Pulmonary artery endothelial cell (primary cell): ENCODE measurements at regions not wholly inside any gene's neighbourhood (a gene's known extent, or its start where the extent isn't known, plus 50 kb on each side); places are given as distances from the start of the nearest gene placed in this dataset.
"Not testable (repeated sequence)": the region's sequence is repeated elsewhere in the genome, so short reads cannot be mapped to it uniquely, and the experiment has no call there.

Experiments used
- DNase-seq: peaks from one replicate; pipeline ENCODE4 v3.0.0-alpha.2; 2011; ENCODE audit warnings: low read depth, low spot score

DNA sequence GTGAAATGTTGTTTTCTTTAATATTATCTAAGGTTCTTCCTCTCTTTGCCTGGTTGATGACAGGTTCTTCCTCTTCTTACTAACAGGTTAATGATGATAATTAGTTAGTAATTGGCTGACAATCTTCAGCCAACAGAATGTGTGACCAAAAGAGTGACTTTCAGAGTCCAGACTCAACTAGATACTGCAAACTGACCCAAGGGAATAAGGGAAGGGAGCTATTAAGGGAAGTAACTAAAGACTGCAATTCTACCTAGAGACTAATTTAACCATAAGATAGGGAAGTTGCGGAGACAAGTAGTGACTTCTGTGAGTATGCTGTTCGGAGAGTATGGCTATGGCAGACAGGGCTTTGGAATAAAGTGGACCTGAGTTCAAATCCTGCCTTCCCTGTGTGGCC is 127.3 kb upstream of the TACR1 start:
- no peak for DNase-seq

DNA sequence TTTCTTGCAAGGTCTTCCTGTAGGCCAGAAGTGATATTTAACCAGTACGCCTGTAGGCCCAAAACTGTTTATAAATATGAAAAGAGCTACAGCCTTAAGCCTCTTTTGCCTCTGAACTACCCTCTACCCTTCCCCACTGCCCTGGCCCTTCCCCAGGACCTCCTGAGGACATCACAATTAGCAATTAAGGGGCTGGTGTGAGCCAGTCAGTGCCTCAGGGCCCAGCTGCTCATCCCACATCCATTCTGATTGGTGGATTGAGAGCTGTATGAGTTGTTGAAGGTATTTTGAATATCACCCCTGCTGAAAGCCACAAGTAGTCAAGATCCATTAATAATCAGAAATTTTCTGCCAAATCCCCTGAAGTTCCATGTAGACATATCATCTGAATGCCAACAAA is 126.3 kb upstream of the TACR1 start:
- no peak for DNase-seq

DNA sequence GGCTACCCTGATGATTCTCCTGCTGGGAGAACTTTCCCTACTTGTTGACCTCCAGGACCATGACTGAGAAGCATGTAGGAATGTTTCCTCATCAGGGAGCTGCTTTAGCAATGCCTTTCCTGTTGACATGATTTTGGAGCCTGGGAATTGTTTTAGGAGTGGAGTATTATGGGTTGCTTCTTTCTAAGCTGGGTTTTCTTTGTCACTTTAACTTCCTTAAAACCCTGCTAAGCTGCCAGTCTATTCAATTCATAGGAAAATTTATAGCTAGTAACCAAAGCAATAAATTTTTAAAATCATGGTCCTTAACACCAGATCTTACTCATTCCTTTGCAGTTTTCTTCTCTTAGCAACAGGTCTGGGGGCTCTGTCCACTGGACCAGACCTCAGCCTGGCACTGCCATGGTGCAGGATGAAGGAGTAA is 125.6 kb upstream of the TACR1 start:
- no peak for DNase-seq

DNA sequence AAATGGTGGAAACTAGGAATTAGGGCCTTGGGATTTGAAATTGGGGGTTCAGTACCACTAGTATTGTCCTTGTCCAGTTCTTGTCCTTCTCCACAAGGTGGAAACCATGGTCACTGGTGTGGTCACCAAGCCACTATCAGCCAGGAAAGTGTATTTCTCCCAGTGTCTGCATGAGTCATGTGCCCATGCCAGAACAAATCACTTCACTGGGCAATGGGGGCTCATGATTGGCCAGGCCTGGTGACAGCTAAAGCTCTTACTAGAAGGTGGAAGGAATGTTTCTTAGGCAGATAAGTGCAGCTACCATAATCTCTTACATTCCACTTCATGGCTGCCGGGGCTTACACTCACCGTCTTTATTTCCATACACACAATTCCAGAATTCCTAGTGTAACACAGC is 124.8 kb upstream of the TACR1 start:
- DNase-seq, result no peak

DNA sequence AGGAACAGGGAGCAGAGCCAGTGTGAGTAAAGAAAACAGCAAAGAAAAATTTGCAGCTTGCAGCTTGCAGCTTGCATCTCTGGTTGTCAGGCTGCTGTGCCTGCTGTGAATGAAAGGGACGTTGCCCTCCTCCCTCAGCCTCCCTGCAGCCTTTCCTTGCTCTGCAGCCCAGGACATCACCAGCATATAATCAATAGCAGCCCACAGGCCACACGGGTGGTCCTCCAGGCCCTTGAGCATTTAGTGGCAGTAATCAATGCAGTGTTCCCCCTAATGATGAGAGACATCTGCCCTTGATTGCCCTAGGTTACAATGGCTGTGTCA is 122.2 kb upstream of the TACR1 start:
- DNase-seq, result no peak

DNA sequence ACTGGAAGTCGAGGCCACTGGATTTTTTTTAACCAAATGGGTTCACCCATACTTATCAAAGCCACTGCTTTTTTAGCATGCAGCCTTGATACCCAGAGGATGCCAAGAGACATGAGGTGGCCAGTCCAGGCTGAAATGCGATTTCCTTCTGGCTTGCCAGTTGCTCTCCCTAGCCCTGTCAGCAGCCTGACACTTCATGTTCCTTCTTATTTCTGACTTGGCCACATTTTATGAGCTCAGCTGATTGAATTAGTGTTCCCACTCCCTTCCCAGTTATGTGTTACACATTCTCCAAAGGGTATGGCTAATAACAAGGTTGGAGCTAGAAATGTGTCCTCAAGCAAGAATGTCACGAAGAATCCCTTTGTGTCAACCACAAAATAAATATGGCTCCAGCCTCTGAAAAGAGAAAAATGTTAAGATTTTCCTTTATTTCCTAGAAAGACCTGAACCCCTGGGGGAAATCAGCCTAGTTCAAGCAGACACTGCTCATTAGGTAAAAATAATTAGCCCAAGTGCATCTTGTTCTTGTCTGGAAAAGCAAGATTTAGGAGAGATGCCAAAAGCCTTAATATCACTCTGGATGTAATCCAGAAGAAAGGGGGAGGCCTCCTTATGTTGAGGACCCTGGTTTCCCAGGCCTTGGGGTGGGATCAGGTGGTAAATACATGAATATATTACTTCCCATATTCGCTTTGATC is 121.7 kb upstream of the TACR1 start:
- no peak for DNase-seq

DNA sequence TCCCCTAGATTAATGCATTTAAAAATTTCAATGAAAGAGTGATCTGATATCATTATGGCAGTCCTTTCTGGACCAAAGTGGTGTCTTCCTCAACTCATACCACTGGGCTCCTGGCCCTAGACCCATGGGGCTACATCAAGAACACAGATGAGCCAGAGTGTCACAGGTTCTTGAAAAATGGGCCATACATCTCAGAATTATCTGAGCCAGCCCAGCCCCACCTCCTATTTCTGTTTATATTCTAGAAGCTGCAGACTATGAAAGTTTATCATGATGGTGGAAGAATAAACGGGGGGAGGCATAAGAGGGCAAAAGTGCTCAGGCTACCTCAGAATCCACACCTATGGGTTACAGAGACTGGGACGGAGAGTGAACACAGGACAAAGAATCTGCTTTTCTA is 120.6 kb upstream of the TACR1 start:
- DNase-seq, result no peak

DNA sequence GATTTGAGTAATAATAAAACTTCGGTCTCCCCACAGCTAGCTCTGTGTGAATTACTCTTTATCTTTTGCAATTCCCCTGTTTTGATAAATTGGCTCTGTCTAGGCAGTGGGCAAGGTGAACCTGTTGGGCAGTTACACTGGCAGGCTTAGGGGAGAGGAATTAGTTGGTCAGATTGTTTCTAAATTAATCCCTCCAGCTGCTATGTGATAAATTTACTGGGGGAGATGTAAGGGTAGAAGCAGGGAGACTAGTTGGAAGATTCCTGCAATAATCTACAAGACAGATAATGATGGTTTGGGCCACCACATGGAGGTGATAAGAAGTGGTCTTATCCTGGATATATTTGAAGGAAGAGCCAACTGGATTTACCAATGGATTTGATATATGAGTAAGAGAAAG is 118.5 kb upstream of the TACR1 start:
- DNase-seq, result no peak

DNA sequence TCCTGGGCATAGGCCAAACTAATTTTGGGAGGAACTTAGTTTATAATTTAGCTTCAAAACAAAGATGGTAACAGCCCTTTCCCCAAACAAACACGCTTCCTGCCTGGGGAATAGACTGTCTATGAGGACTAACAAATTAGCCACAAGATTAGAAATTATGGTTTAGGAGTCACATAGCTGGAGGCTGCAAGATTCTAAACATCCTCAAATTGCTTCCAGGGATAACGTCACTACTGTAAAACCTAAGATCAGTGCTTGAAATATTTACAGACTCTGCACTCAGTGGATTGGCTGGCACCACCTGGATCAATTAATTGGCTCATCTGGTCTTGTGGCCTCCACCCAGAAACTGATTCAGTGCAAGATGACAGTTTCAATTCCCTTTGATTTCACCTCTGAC is 118.0 kb upstream of the TACR1 start:
- DNase-seq, result no peak

DNA sequence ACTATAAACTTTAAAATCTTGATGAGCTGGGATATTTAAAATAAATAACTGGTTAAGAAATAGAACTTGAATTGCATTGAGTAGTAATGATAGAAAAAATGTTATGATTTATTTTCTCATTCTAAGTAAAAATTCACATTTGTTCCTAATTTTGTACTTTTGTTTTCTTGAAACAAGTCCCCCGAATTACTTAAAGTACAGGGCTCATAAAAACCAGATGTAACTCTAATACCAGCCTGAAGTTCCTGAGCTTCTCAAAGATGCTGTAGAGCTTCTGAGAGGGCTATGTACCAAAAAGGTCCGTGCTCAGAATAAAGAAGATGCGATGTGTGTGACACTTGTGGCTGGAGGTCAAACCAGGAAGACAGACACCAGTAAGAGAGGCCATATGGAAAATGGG is 116.1 kb upstream of the TACR1 start:
- no peak for DNase-seq

DNA sequence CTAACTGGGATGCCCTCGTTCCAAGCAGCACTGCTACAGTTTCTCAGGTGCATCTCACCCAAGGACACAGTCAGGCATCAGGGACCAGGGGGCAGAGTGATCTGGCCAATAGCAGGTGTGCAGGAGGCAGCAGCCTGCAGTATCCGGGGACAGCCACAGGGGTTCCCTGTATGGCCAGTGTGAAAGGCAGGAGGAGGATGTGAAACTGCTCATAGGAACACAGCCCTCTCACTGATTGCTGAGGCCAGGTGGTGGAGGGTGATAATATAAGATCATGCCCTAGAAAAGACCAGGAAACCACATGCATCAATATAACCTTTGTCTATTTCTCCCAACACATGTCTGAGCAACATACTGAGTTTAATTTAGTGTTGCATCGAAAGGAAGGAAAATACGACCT is 112.7 kb upstream of the TACR1 start:
- no peak for DNase-seq

DNA sequence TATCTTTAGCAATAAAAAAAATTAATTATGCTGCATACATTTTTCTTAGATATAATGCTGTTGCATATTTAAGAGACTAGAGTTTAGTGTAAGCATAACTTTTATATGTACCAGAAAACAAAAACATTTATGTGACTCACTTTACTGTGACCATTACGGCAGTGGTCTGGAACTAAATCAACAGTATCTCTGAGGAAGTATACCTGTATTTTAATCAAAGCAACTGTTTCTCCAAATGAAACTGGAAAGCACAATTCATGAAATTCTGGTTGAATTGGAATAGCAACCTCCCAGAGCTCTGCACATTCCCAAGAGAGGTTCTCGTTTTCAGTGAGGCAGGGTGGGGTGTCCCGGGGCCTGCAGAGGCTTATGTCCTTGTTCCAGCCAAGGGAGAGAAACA is 112.2 kb upstream of the TACR1 start:
- DNase-seq, result no peak

DNA sequence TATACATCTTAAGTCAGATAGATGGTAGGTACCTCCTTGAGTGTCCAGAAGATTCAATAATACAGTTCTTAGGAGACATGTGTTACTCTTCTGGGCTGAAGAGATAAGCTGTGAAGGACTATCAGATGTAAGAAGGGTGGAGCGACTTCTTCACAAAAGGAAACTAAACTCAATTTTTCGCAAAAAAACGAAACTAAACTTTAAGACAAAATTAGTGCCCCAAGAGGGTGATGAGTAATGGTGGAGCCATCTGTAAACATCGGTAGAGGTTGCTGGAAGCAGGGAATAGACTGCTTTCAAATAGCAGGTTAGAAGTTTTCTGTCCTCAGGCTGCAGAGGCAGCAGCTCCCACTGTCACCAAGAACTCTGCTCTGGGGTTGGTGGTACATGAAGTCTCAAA is 111.6 kb upstream of the TACR1 start:
- DNase-seq, result no peak

DNA sequence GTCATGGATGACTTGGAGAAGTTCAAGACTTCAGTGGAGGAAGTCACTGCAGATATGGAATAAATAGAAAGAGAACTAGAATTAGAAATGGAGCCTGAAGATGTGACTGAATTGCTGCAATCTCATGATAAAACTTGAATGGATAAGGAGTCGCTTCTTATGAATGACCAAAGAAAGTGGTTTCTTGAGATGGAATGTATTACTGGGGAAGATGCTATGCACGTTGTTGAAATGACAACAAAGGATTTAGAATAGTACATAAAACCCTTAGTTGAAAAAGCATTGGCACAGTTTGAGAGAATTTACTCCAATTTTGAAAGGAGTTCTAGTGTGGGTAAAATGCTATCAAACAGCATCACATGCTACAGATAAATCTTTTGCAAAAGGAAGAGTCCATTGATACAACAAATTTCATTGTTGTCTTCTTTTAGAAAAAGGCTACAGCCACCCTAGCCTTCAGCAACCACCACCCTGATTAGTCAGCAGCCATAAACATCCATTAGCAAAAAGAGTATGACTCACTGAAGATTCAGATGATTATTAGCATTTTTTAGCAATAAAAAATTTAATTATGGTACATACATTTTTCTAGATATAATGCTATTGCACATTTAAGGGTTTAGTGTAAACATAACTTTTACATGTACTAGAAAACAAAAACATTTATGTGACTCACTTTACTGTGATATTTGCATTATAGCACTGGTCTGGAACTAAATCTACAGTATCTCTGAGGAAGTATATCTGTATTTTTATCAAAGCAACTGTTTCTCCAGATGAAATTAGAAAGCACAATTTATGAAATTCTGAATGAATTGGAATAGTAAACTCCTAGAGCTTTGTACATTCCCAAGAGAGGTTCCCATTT is 110.5 kb upstream of the TACR1 start:
- no peak for DNase-seq

DNA sequence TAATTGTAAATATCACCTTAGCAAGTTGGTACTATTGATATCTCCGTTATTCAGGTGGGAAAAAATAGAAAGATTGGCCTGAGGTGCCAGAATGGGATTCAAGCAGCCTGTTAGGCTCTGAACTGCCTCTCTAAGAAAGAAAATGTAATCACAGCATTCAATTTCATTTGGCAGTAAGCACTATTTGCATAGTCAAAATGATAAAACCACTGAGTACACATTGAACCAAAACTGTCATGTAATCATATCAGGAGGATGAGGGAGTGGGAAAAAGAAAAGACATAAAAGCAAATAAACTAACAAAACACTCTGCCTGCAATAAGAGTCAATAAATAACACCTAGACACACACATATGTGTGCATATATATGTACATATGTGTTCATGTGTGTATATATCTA is 103.9 kb upstream of the TACR1 start:
- no peak for DNase-seq

DNA sequence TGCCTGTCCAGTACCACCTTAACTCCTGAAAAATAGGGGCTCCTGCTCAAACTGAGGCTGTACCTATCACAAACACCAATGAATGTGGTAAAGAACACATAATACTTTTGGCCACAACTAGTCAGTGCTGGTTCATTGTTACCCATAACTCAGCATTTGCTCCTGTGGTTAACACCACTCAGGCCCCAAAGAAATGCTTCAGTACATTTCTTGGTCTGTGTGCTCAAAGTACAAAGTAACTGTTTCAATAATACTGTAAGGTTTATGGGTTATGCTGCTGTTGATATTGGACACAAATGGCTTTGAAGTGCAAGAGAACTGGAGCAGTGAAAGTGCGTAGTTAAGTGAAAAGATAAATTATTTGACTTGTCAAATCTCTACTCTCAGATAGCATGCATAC is 95.0 kb upstream of the TACR1 start:
- DNase-seq, result no peak

DNA sequence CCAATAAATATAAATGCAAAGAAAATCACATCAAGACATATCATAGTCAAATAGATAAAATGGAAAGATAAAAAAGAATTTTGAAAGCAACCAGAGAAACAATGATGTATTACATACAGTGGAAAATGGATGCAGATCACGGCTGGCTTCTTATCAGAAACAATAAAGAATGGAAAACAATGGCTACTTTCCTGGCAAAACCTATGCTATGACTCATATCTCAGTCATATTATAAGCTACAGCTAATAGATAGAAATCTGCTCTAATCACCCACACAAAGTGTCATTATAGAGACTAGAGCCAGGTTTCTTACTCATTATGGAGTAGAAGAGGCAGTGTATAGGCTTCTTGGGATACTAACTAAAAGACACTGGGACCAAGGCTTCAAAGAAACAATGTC is 93.5 kb upstream of the TACR1 start:
- DNase-seq, result peak; percentile 75

DNA sequence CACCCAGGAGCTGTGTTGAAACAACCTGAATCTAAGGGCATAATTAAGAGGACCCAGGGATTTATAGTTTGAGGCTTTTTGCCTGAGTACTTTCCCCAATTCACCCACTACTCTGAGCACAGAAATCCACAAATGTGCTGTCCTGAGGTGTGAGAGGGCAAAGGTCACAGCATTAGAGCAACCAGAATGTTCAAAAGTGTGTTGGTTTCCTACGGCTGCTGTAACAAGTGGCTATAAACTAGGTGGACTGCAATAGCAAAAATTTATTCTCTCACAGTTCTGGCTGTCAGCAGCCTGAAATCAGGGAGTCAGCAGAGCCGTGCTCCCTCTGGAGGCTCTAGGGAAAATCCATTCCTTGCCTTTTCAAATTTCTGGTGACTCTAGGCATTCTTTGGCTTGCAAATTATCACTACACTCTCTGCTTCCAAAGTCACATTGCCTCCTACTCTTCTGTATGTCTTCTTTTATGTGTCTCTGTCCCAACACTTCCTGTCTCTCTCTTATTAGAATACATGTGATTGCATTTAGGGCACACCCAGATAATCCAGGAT is 91.4 kb upstream of the TACR1 start:
- DNase-seq, result no peak

DNA sequence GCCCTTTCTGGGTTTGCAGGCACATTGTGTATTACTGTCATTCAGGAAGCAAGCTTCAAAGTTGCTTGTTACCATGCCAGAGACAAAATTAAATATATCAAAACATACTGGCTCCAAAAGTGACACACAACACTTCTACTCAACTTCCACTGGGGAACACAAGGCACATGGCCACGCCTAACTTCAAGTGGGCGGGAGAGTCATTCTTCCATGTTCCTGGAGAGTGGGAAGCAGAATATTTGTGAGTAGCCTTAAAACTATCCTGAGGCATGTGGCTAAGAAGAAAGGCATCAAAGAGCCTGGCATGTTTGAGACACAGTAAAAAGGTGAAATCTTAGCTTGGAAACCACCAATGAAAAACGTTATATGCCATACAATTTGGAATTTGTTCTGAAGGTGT is 90.5 kb upstream of the TACR1 start:
- no peak for DNase-seq

DNA sequence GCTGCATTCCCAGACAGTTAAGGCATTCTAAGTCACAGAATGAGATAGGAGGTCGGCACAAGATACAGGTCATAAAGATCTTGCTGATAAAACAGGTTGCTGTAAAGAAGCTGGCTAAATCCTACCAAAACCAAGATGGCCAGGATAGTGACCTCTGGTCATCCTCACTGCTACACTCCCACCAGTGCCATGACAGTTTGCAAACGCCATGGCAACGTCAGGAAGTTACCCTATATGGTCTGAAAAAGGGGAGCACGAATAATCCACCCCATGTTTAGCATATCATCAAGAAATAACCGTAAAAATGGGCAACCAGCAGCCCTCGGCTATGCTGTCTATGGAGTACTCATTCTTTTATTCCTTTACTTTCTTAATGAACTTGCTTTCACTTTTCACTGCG is 89.9 kb upstream of the TACR1 start:
- DNase-seq, result not testable (repeated sequence)

DNA sequence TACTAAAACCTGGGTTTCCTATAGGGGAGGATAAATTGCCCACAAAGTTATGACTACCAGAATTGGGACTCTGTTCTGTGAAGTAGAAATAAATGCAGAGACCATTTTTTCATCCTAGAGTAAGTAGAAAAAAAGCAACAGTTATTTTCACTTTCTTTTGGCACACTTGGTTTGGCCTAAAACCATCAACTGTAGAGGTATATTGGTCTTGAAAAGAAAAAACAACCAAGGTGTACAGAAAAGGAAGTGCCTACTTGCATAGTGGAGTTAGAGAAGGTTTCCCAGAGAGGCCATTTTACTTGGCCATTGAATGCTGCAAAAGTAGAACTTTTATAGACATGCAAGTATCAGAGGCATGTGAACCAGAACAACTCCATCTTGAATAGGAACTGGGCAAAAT is 89.4 kb upstream of the TACR1 start:
- no peak for DNase-seq

DNA sequence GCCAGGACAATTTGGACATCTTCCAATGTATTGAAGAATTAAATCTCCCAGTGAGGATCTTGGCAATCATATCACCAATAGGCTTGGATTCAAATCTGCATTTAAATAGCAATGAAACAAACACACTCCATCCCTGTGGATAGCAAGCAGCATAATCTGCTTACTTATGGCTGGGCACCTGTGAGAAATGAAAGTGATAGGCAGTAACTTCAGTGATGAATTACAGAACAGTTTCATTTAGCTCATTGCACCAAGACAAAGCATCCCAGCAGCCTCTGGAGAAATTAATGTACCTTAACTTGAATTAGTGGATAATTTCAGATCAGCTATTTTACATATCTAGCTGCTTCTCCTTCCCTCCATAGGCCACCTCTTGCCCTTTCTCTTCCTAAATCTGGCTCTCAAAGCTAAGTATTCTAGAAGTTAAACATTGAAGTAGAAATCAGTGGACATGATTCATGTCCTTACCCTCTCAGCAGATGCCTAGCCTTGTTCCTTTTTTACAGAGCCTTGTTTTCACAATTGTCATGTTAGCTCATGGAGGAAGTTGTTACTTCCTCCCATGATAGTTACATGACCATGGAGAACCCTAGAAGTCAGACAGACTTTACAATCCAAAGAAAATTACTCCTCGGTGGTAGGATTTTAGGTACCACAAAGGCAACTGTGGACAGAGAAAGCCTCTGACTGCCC is 88.5 kb upstream of the TACR1 start:
- no peak for DNase-seq
